ENCODE measurements at regions not wholly inside any gene's neighbourhood (a gene's known extent, or its start where the extent isn't known, plus 50 kb on each side); places are given as distances from the start of the nearest gene placed in this dataset.
"Not testable (repeated sequence)": the region's sequence is repeated elsewhere in the genome, so short reads cannot be mapped to it uniquely, and the experiment has no call there.

DNA sequence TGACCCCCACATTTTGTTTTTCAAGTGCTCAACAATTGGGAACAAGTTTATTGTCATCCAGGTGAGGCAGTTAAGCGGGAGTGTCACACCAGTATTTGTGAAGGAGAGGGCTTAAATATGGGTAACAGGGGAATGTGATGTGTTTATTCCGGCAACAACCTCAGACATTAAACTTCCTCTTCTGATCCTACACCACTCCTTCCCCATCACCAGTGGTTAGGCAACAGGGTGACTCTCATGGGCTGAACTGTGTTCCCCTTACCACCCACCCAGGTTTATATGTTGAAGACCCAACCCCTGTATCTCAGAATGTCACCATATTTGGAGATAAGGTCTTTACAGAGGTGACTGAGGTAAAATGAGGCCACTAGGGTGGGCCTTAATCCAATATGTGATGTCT lies 52.1 kb upstream of the RNF182 start:
- Histone ChIP-seq H2AFZ (ENCODE audit: low read depth, low read length) (no peak overlapping the region), H3K79me2 (replicated peaks; ENCODE audit: insufficient read depth, low read length) (no peaks in the 10 kb centered on the region), H3K9me2 (ENCODE audit: insufficient read depth, low read length) (no peaks in the 10 kb centered on the region), H3K4me3 (ENCODE audit: low read length) (no peak overlapping the region), H3K27me3 (ENCODE audit: insufficient read depth, low read depth, low read length) (no peaks in the 10 kb centered on the region), H4K20me1 (ENCODE audit: insufficient read depth) (no peaks in the 10 kb centered on the region), H3K4me2 (ENCODE audit: low read length) (no peak overlapping the region), H3K27ac (ENCODE audit: low read length) (no peak overlapping the region), H3K9ac (ENCODE audit: low read length) (no peak overlapping the region), H3F3A (ENCODE audit: insufficient read depth, low read length, poor library complexity, severe bottlenecking) (no peaks in the 10 kb centered on the region), H3K9me3 (ENCODE audit: low read length) (no peaks in the 10 kb centered on the region), H3K36me3 (ENCODE audit: insufficient read depth, low read length) (no peaks in the 10 kb centered on the region)
- TF ChIP-seq EZH2 (IDR thresholded peaks at IDR 0.05; ENCODE audit: borderline replicate concordance, insufficient read depth, low read length, poor library complexity, severe bottlenecking): no peak
- no peak for TF ChIP-seq TAF1 (IDR thresholded peaks at IDR 0.05; ENCODE audit: low read depth)
- TF ChIP-seq, protein P1, sequence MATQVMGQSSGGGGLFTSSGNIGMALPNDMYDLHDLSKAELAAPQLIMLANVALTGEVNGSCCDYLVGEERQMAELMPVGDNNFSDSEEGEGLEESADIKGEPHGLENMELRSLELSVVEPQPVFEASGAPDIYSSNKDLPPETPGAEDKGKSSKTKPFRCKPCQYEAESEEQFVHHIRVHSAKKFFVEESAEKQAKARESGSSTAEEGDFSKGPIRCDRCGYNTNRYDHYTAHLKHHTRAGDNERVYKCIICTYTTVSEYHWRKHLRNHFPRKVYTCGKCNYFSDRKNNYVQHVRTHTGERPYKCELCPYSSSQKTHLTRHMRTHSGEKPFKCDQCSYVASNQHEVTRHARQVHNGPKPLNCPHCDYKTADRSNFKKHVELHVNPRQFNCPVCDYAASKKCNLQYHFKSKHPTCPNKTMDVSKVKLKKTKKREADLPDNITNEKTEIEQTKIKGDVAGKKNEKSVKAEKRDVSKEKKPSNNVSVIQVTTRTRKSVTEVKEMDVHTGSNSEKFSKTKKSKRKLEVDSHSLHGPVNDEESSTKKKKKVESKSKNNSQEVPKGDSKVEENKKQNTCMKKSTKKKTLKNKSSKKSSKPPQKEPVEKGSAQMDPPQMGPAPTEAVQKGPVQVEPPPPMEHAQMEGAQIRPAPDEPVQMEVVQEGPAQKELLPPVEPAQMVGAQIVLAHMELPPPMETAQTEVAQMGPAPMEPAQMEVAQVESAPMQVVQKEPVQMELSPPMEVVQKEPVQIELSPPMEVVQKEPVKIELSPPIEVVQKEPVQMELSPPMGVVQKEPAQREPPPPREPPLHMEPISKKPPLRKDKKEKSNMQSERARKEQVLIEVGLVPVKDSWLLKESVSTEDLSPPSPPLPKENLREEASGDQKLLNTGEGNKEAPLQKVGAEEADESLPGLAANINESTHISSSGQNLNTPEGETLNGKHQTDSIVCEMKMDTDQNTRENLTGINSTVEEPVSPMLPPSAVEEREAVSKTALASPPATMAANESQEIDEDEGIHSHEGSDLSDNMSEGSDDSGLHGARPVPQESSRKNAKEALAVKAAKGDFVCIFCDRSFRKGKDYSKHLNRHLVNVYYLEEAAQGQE (IDR thresholded peaks at IDR 0.05; ENCODE audit: borderline replicate concordance): no peak
- no peak for TF ChIP-seq RAD21 (conservative IDR thresholded peaks at IDR 0.05)
- TF ChIP-seq SMC3 (conservative IDR thresholded peaks at IDR 0.05; ENCODE audit: poor library complexity): no peak

- H3K27ac ChIP-seq (ENCODE audit: low read length); H3K79me2 ChIP-seq (replicated peaks; ENCODE audit: insufficient read depth, low read length); H3K9ac ChIP-seq (ENCODE audit: low read length); H3K4me2 ChIP-seq (ENCODE audit: low read length); H3K36me3 ChIP-seq (ENCODE audit: insufficient read depth, low read length); H3K9me3 ChIP-seq (ENCODE audit: low read length); H3K4me3 ChIP-seq (ENCODE audit: low read length); H4K20me1 ChIP-seq (ENCODE audit: insufficient read depth); H3K9me2 ChIP-seq (ENCODE audit: insufficient read depth, low read length); H3F3A ChIP-seq (ENCODE audit: insufficient read depth, low read length, poor library complexity, severe bottlenecking); H3K27me3 ChIP-seq (ENCODE audit: insufficient read depth, low read depth, low read length); H2AFZ ChIP-seq (ENCODE audit: low read depth, low read length): not testable (repeated sequence)
Observed at GRCh38 chr6:13872006-13872405, 52.7 kb upstream of the RNF182 start.

DNA sequence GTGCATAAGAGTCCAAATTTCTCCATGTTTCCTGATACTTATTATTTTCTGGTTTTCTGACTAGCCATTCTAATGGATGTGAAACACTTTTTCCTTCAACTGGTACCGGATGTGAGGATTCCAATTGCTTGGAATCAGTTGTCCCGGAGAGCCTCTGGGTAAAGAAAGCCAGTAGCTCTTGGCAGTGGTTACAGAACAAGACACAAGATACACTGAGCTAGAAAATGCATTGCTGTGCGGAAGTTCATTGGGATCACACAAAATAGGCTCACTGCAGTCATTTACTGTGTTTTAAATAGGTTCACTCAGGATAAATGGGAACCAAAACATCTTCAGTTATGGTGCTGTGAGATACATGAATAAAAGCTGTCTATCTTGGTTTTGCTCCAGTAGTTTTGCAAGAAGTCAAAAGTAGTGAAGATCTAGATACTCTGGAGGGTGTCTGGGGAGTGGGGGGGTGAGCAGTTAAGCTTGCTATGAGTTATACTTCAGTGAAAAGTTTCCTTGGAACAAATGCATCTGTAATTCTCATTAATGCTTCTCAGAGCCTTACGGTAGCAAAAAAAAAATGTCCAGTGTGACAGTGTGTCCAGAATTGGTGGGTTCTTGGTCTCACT lies 54.4 kb upstream of the RNF182 start:
- Histone ChIP-seq H3K9me3 (ENCODE audit: low read length) (no peaks in the 10 kb centered on the region), H3K79me2 (replicated peaks; ENCODE audit: insufficient read depth, low read length) (no peaks in the 10 kb centered on the region), H2AFZ (ENCODE audit: low read depth, low read length) (no peak overlapping the region), H3K36me3 (ENCODE audit: insufficient read depth, low read length) (no peaks in the 10 kb centered on the region), H3K4me3 (ENCODE audit: low read length) (no peak overlapping the region), H4K20me1 (ENCODE audit: insufficient read depth) (no peaks in the 10 kb centered on the region), H3K9me2 (ENCODE audit: insufficient read depth, low read length) (no peaks in the 10 kb centered on the region), H3K27me3 (ENCODE audit: insufficient read depth, low read depth, low read length) (no peaks in the 10 kb centered on the region), H3K9ac (ENCODE audit: low read length) (no peak overlapping the region), H3K4me2 (ENCODE audit: low read length) (no peak overlapping the region), H3F3A (ENCODE audit: insufficient read depth, low read length, poor library complexity, severe bottlenecking) (no peaks in the 10 kb centered on the region), H3K27ac (ENCODE audit: low read length) (no peak overlapping the region)
- TF ChIP-seq POLR2AphosphoS5 (IDR thresholded peaks at IDR 0.05) (no peak), EZH2 (IDR thresholded peaks at IDR 0.05; ENCODE audit: borderline replicate concordance, insufficient read depth, low read length, poor library complexity, severe bottlenecking) (no peak), MXI1 (conservative IDR thresholded peaks at IDR 0.05; ENCODE audit: poor library complexity, severe bottlenecking) (no peak), SMC3 (conservative IDR thresholded peaks at IDR 0.05; ENCODE audit: poor library complexity) (no peak)
